Uterus (tissue), 2 donors: ENCODE measurements at regions not wholly inside any gene's neighbourhood (a gene's known extent, or its start where the extent isn't known, plus 50 kb on each side); places are given as distances from the start of the nearest gene placed in this dataset.

Source experiments
- POLR2A ChIP-seq, 2 donors: fragments of 450-650 bp; IDR thresholded peaks; one replicate each; pipeline ENCODE4 v1.6.1; 2016; ENCODE audit warnings: antibody characterized with exemption in 2 of 2, mild to moderate bottlenecking in 1 of 2, moderate library complexity in 1 of 2
- TF ChIP-seq, protein P1 (sequence below), 4 experiments: fragments of 200-600 bp in 2 of 4; fragments of 450-650 bp in 2 of 4; sonication (generic) in 2 of 4; IDR thresholded peaks; one replicate each; pipeline ENCODE4 v1.5.1; 2016 to 2019; ENCODE audit warnings: antibody characterized with exemption in 4 of 4, mild to moderate bottlenecking in 2 of 4, moderate library complexity in 1 of 4

GRCh38 chr1:168911370-168911769 lies 182.4 kb upstream of the DPT start:
- TF ChIP-seq, protein P1, sequence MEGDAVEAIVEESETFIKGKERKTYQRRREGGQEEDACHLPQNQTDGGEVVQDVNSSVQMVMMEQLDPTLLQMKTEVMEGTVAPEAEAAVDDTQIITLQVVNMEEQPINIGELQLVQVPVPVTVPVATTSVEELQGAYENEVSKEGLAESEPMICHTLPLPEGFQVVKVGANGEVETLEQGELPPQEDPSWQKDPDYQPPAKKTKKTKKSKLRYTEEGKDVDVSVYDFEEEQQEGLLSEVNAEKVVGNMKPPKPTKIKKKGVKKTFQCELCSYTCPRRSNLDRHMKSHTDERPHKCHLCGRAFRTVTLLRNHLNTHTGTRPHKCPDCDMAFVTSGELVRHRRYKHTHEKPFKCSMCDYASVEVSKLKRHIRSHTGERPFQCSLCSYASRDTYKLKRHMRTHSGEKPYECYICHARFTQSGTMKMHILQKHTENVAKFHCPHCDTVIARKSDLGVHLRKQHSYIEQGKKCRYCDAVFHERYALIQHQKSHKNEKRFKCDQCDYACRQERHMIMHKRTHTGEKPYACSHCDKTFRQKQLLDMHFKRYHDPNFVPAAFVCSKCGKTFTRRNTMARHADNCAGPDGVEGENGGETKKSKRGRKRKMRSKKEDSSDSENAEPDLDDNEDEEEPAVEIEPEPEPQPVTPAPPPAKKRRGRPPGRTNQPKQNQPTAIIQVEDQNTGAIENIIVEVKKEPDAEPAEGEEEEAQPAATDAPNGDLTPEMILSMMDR (IDR thresholded peaks at IDR 0.05) = no peak
- TF ChIP-seq POLR2A (IDR thresholded peaks at IDR 0.05) = no peak
